Smooth muscle cell (in vitro differentiated cells): ENCODE measurements at regions not wholly inside any gene's neighbourhood (a gene's known extent, or its start where the extent isn't known, plus 50 kb on each side); places are given as distances from the start of the nearest gene placed in this dataset.

Source experiments
- DNase-seq: peaks from one replicate; lab custom pipeline; 2025; ENCODE audit not compliant: unreplicated experiment; lab: John Stamatoyannopoulos, UW
- H2AFZ ChIP-seq: fragments of 200-600 bp; sonication (generic); 2 replicates; pipeline ENCODE4 v1.6.0; 2016; ENCODE audit warnings: antibody characterized with exemption, low read depth, mild to moderate bottlenecking
- H3F3A ChIP-seq: fragments of 200-600 bp; sonication (generic); 2 replicates; pipeline ENCODE4 v1.6.0; 2017; ENCODE audit warnings: antibody characterized with exemption, low read depth
- H3K27ac ChIP-seq: fragments of 200-600 bp; sonication (generic); 2 replicates; pipeline ENCODE4 v1.5.1; 2016; ENCODE audit warnings: low read depth, mild to moderate bottlenecking
- H3K27me3 ChIP-seq: fragments of 200-600 bp; sonication (generic); 2 replicates; pipeline ENCODE4 v1.6.1; 2016; ENCODE audit warnings: low read depth, mild to moderate bottlenecking
- H3K36me3 ChIP-seq: fragments of 200-600 bp; sonication (generic); 2 replicates; pipeline ENCODE4 v1.5.1; 2016; ENCODE audit warnings: low read depth
- H3K4me1 ChIP-seq: fragments of 200-600 bp; sonication (generic); 2 replicates; pipeline ENCODE4 v1.5.1; 2016; ENCODE audit warnings: low read depth
- H3K4me2 ChIP-seq: fragments of 200-600 bp; sonication (generic); 2 replicates; pipeline ENCODE4 v1.6.0; 2016; ENCODE audit warnings: mild to moderate bottlenecking
- H3K4me3 ChIP-seq: fragments of 200-600 bp; sonication (generic); 2 replicates; pipeline ENCODE4 v1.5.1; 2016; ENCODE audit warnings: mild to moderate bottlenecking
- H3K79me2 ChIP-seq: fragments of 200-600 bp; sonication (generic); 2 replicates; pipeline ENCODE4 v1.6.0; 2016; ENCODE audit warnings: low read depth, mild to moderate bottlenecking
- H3K9ac ChIP-seq: fragments of 200-600 bp; sonication (generic); 2 replicates; pipeline ENCODE4 v1.6.0; 2016; ENCODE audit warnings: low read depth
- H3K9me3 ChIP-seq: fragments of 200-600 bp; sonication (generic); replicated peaks from 2 replicates; pipeline ENCODE4 v1.5.1; 2016; ENCODE audit warnings: low read depth
- H4K20me1 ChIP-seq: fragments of 200-600 bp; sonication (generic); 2 replicates; pipeline ENCODE4 v1.6.0; 2016; ENCODE audit warnings: low read depth
- WGBS: methylation state at CpG from one replicate; pipeline ENCODE4 v1.1.7; 2016; ENCODE audit warnings: low lambda C conversion rate; 5-methylcytosine and 5-hydroxymethylcytosine counted together
- TF ChIP-seq, protein P1 (sequence below): fragments of 200-600 bp; sonication (generic); IDR thresholded peaks from 2 replicates; pipeline ENCODE4 v1.5.1; 2017; ENCODE audit warnings: borderline replicate concordance, mild to moderate bottlenecking, antibody characterized with exemption; ENCODE audit not compliant: insufficient read depth, poor library complexity, severe bottlenecking

DNA sequence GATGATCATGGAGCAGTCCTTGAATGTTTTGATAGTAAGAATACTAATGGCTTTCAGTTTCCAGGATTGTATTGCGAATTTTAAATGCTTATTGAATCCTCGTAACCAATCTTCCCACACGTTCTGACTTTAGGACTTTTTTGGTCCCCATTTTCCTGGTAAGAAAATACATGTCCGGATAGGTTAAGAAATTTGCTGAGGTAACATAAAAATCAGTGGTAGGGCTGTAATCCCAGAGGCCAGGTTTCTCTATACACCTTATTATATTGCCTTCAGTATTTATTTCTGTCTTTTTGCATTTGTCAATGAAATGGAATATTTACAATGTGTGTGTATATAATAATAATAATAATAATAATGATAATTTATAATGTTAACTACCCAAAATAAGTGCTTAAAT is 603.2 kb downstream of the TMEM182 start:
- Histone ChIP-seq H3K79me2 (no peaks in the 10 kb centered on the region), H3K4me2 (no peak overlapping the region), H3K9me3 (no peaks in the 10 kb centered on the region), H4K20me1 (no peaks in the 10 kb centered on the region), H3K4me3 (no peak overlapping the region), H3K9ac (no peak overlapping the region), H3K4me1 (no peaks in the 10 kb centered on the region), H2AFZ (no peak overlapping the region), H3K27me3 (no peaks in the 10 kb centered on the region), H3K27ac (no peak overlapping the region), H3K36me3 (no peaks in the 10 kb centered on the region), H3F3A (no peaks in the 10 kb centered on the region)
- WGBS: 92% methylated on average over 4 of the region's 4 CpGs
- TF ChIP-seq, protein P1, sequence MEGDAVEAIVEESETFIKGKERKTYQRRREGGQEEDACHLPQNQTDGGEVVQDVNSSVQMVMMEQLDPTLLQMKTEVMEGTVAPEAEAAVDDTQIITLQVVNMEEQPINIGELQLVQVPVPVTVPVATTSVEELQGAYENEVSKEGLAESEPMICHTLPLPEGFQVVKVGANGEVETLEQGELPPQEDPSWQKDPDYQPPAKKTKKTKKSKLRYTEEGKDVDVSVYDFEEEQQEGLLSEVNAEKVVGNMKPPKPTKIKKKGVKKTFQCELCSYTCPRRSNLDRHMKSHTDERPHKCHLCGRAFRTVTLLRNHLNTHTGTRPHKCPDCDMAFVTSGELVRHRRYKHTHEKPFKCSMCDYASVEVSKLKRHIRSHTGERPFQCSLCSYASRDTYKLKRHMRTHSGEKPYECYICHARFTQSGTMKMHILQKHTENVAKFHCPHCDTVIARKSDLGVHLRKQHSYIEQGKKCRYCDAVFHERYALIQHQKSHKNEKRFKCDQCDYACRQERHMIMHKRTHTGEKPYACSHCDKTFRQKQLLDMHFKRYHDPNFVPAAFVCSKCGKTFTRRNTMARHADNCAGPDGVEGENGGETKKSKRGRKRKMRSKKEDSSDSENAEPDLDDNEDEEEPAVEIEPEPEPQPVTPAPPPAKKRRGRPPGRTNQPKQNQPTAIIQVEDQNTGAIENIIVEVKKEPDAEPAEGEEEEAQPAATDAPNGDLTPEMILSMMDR: no peak
- DNase-seq: no peak

DNA sequence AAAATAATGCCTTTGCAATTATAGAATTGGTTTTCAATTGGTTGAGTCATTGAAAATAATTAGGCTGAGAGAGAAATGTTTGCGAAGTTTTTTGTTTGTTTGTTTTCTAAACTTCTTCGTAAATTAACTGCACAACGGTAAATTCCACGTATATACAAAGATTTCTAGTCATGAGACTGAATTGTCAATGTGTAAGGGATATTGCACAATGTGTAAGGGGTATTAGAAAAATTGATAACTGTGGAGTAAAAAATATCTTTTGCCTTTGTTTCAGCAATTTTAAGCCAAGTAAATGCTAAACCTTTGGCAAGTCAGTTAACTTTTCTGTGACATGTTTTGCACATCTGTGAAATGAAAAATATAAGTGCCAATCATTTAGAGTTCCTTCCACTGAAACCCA is 606.0 kb downstream of the TMEM182 start:
- Histone ChIP-seq H4K20me1 (no peaks in the 10 kb centered on the region), H3K9ac (no peak overlapping the region), H3K4me3 (no peak overlapping the region), H3F3A (no peaks in the 10 kb centered on the region), H3K79me2 (no peaks in the 10 kb centered on the region), H3K27me3 (no peaks in the 10 kb centered on the region), H3K27ac (no peak overlapping the region), H3K36me3 (no peaks in the 10 kb centered on the region), H2AFZ (no peak overlapping the region), H3K4me1 (no peaks in the 10 kb centered on the region), H3K9me3 (no peaks in the 10 kb centered on the region), H3K4me2 (no peak overlapping the region)
- TF ChIP-seq, protein P1: no peak
- 92% methylated on average over 4 of the region's 4 CpGs for WGBS
- DNase-seq: no peak

DNA sequence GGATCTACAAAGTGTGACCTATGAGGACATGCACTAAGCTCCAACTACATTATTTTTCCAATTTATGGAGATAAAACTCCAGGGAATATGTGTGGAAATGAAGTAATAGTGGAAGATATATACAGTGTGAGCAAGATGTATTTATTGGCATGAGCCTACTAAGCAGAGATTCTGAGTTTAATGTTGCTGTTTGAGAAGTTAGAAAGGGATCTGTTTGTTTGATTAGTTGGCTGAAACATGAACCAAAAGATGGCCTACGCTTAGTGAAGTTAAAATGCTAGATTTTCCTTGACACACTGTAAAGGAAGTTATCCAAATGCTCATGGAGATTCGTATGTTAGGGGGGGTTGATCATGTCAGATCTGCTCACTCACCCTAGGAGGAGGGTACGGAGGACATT is 621.7 kb downstream of the TMEM182 start:
- no peaks in the 10 kb centered on the region for H3K4me1 ChIP-seq
- H3F3A ChIP-seq: no peaks in the 10 kb centered on the region
- H3K27ac ChIP-seq: no peak overlapping the region
- H3K9ac ChIP-seq: no peak overlapping the region
- H3K4me2 ChIP-seq: no peak overlapping the region
- 81% methylated on average over 3 of the region's 3 CpGs for WGBS
- no peaks in the 10 kb centered on the region for H3K27me3 ChIP-seq
- no peak for DNase-seq
- no peaks in the 10 kb centered on the region for H3K79me2 ChIP-seq
- TF ChIP-seq, protein P1: no peak
- H3K36me3 ChIP-seq: no peaks in the 10 kb centered on the region
- H2AFZ ChIP-seq: no peak overlapping the region
- H3K9me3 ChIP-seq: no peaks in the 10 kb centered on the region
- H3K4me3 ChIP-seq: no peak overlapping the region
- H4K20me1 ChIP-seq: no peaks in the 10 kb centered on the region

DNA sequence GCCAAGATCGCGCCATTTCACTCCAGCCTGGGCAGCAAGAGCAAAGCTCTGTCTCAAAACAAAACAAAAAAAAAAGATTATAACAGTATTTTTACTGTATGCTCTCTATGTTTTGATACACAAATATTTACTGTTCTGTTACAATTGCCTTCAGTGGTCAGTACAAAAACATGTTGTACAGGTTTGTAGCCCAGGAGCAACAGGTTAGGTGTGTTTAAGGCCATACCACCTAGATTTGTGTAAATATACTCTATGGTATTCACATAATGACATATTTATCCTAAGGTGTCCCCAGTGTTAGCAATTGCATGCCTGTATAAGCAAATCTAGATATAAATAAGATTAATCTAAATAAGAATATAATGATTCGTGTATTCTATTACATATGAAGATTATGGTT is 625.0 kb downstream of the TMEM182 start:
- TF ChIP-seq, protein P1: no peak
- H3F3A ChIP-seq: no peaks in the 10 kb centered on the region
- no peak for DNase-seq
- no peak overlapping the region for H3K9ac ChIP-seq
- no peaks in the 10 kb centered on the region for H3K9me3 ChIP-seq
- WGBS: 93% methylated on average over 3 of the region's 3 CpGs
- no peak overlapping the region for H2AFZ ChIP-seq
- H3K27ac ChIP-seq: no peak overlapping the region
- no peaks in the 10 kb centered on the region for H3K79me2 ChIP-seq
- H3K36me3 ChIP-seq: no peaks in the 10 kb centered on the region
- H4K20me1 ChIP-seq: no peaks in the 10 kb centered on the region
- no peaks in the 10 kb centered on the region for H3K4me1 ChIP-seq
- no peak overlapping the region for H3K4me2 ChIP-seq
- H3K27me3 ChIP-seq: no peaks in the 10 kb centered on the region
- H3K4me3 ChIP-seq: no peak overlapping the region
